Esophagus squamous epithelium (tissue), 5 donors: ENCODE measurements at regions not wholly inside any gene's neighbourhood (a gene's known extent, or its start where the extent isn't known, plus 50 kb on each side); places are given as distances from the start of the nearest gene placed in this dataset.

Source experiments
- DNase-seq: peaks from one replicate; lab custom pipeline; 2025; lab: John Stamatoyannopoulos, UW
- H3K27ac ChIP-seq, 4 donors: fragments of 200-600 bp; sonication (generic); one replicate each; pipeline ENCODE4 v1.5.1; 2016 to 2019; ENCODE audit warnings: mild to moderate bottlenecking in 1 of 4
- H3K27me3 ChIP-seq, 4 donors: fragments of 200-600 bp; sonication (generic); 1 replicate in 3 of 4; 2 replicates in 1 of 4; pipeline versions ENCODE4 v1.5.1 to v1.6.0; 2017 to 2021; ENCODE audit warnings: antibody characterized with exemption in 1 of 4
- H3K36me3 ChIP-seq, 3 donors: fragments of 200-600 bp; sonication (generic); one replicate each; pipeline ENCODE4 v1.5.1; 2016 to 2019
- H3K4me1 ChIP-seq, 3 donors: fragments of 200-600 bp; sonication (generic); one replicate each; pipeline ENCODE4 v1.5.1; 2017 to 2019
- H3K4me3 ChIP-seq, 4 donors: fragments of 200-600 bp; sonication (generic); 1 replicate in 3 of 4; 2 replicates in 1 of 4; pipeline ENCODE4 v1.5.1; 2016 to 2019; ENCODE audit warnings: mild to moderate bottlenecking in 2 of 4, moderate library complexity in 1 of 4
- H3K9me3 ChIP-seq, 3 donors: fragments of 200-600 bp; sonication (generic); one replicate each; pipeline ENCODE4 v1.5.1; 2016 to 2019
- CTCF ChIP-seq, 6 experiments: fragments of 450-650 bp in 4 of 6; fragments of 200-600 bp in 2 of 6; sonication (generic) in 2 of 6; IDR thresholded peaks; one replicate each; pipeline ENCODE4 v1.5.1; 2016 to 2019; ENCODE audit warnings: antibody characterized with exemption in 6 of 6, mild to moderate bottlenecking in 4 of 6, moderate library complexity in 4 of 6
- POLR2A ChIP-seq, 4 donors: fragments of 450-650 bp; IDR thresholded peaks; one replicate each; pipeline ENCODE4 v1.6.1; 2017; ENCODE audit warnings: antibody characterized with exemption in 4 of 4, mild to moderate bottlenecking in 4 of 4, moderate library complexity in 3 of 4
- WGBS, 2 donors: methylation state at CpG; one replicate each; pipeline ENCODE4 v1.1.5; 2018; 5-methylcytosine and 5-hydroxymethylcytosine counted together
- intact Hi-C: fragments of 100-400 bp; cut with DNase I; formaldehyde crosslinking; loops from one replicate; pipeline ENCODE4 v1.15.0; 2022
- donor health status: DM: yes; HTN: yes; CAD: no.

GRCh38 chr12:124188561-124189405 lies 106.1 kb upstream of the RFLNA start:
- no peaks in the 10 kb centered on the region for H3K9me3 ChIP-seq
- no peak for DNase-seq
- H3K36me3 ChIP-seq = no peaks in the 10 kb centered on the region
- WGBS, 2 donors = 65 to 74% methylated on average over 11 to 13 of the region's 15 CpGs
- peaks cover 0 to 9% (median 0%) of the 10 kb centered on the region in 3 donors for H3K4me1 ChIP-seq
- no peak overlapping the region for H3K4me3 ChIP-seq
- no peaks in the 10 kb centered on the region for H3K27me3 ChIP-seq
- intact Hi-C loops = no loop called here
- TF ChIP-seq POLR2A (IDR thresholded peaks at IDR 0.05) (no peak), CTCF (IDR thresholded peaks at IDR 0.05) (no peak)
- H3K27ac ChIP-seq = no peak overlapping the region

- no peaks in the 10 kb centered on the region for H3K36me3 ChIP-seq
- 93 to 94% methylated on average over 12 to 13 of the region's 14 CpGs for WGBS, 2 donors
- H3K9me3 ChIP-seq = no peaks in the 10 kb centered on the region
- no peak for DNase-seq
- intact Hi-C loops = no loop called here
- H3K4me1 ChIP-seq = peaks cover 0 to 9% (median 0%) of the 10 kb centered on the region in 3 donors
- no peak for TF ChIP-seq CTCF (IDR thresholded peaks at IDR 0.05)
- TF ChIP-seq POLR2A (IDR thresholded peaks at IDR 0.05) = no peak
- no peak overlapping the region for H3K27ac ChIP-seq
- H3K27me3 ChIP-seq = no peaks in the 10 kb centered on the region
- H3K4me3 ChIP-seq = no peak overlapping the region
These were observed 104.4 kb upstream of the RFLNA start for GRCh38 chr12:124190312-124191023.

- H3K9me3 ChIP-seq = no peaks in the 10 kb centered on the region
- WGBS, 2 donors = 50 to 60% methylated on average over 1 of the region's 3 CpGs
- H3K4me3 ChIP-seq = no peak overlapping the region
- TF ChIP-seq POLR2A (IDR thresholded peaks at IDR 0.05) (no peak), CTCF (IDR thresholded peaks at IDR 0.05) (no peak)
- intact Hi-C loops = no loop called here
- no peak for DNase-seq
- H3K27ac ChIP-seq = no peak overlapping the region
- H3K4me1 ChIP-seq = peaks cover 0 to 9% (median 0%) of the 10 kb centered on the region in 3 donors
- no peaks in the 10 kb centered on the region for H3K27me3 ChIP-seq
- no peaks in the 10 kb centered on the region for H3K36me3 ChIP-seq
These were observed 103.9 kb upstream of the RFLNA start for GRCh38 chr12:124191024-124191359.

GRCh38 chr12:124191966-124192365 lies 102.9 kb upstream of the RFLNA start:
- Histone ChIP-seq H3K9me3 (peaks cover 0 to 6% (median 2%) of the 10 kb centered on the region in 3 donors), H3K27ac (no peak overlapping the region), H3K27me3 (peaks cover 0 to 2% (median 0%) of the 10 kb centered on the region in 4 donors), H3K36me3 (no peaks in the 10 kb centered on the region), H3K4me3 (no peak overlapping the region), H3K4me1 (peaks cover 0 to 9% (median 0%) of the 10 kb centered on the region in 3 donors)
- TF ChIP-seq POLR2A (IDR thresholded peaks at IDR 0.05) = no peak
- TF ChIP-seq CTCF (IDR thresholded peaks at IDR 0.05) = no peak
- intact Hi-C loops = no loop called here
- WGBS, 2 donors = 78 to 85% methylated on average over 12 of the region's 12 CpGs
- DNase-seq = no peak
